ENCODE measurements at regions not wholly inside any gene's neighbourhood (a gene's known extent, or its start where the extent isn't known, plus 50 kb on each side); places are given as distances from the start of the nearest gene placed in this dataset.

DNA sequence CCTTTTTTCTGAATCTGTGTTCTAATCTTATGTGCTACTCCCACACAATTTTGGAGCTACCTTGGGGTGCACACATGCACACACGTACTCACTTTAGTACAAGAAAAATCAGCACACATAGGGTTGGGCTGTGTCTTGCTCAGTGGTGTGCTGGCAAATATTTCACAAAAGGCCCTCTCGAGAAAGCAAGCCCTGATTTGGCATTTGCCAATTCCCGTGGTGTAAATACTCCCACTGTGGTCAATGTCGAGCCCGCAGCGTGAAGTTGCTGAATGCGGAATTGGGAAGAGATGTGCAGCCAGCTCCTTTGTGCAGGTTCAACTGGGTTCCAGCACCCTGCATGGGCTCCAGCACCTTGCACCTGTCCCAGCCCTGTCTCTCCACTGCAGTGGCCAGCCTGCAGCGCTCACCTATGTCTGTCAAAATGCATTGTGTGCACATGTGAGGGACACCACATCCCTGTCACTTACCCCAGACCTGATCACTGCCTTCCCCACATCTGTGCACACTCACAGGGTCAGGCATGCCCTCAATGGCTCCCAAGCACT is 78.4 kb upstream of the WNT4 start (continued):
- TF ChIP-seq, protein P1, sequence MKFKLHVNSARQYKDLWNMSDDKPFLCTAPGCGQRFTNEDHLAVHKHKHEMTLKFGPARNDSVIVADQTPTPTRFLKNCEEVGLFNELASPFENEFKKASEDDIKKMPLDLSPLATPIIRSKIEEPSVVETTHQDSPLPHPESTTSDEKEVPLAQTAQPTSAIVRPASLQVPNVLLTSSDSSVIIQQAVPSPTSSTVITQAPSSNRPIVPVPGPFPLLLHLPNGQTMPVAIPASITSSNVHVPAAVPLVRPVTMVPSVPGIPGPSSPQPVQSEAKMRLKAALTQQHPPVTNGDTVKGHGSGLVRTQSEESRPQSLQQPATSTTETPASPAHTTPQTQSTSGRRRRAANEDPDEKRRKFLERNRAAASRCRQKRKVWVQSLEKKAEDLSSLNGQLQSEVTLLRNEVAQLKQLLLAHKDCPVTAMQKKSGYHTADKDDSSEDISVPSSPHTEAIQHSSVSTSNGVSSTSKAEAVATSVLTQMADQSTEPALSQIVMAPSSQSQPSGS (IDR thresholded peaks at IDR 0.05; ENCODE audit: low read length) = no peak
- TF ChIP-seq SIN3A (conservative IDR thresholded peaks at IDR 0.05 in 1 of 2, IDR thresholded peaks at IDR 0.05 in 1 of 2; ENCODE audit: low read depth in 1 of 2, low read length in 2 of 2) = no peak
- TF ChIP-seq, protein P2, sequence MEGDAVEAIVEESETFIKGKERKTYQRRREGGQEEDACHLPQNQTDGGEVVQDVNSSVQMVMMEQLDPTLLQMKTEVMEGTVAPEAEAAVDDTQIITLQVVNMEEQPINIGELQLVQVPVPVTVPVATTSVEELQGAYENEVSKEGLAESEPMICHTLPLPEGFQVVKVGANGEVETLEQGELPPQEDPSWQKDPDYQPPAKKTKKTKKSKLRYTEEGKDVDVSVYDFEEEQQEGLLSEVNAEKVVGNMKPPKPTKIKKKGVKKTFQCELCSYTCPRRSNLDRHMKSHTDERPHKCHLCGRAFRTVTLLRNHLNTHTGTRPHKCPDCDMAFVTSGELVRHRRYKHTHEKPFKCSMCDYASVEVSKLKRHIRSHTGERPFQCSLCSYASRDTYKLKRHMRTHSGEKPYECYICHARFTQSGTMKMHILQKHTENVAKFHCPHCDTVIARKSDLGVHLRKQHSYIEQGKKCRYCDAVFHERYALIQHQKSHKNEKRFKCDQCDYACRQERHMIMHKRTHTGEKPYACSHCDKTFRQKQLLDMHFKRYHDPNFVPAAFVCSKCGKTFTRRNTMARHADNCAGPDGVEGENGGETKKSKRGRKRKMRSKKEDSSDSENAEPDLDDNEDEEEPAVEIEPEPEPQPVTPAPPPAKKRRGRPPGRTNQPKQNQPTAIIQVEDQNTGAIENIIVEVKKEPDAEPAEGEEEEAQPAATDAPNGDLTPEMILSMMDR (IDR thresholded peaks at IDR 0.05; ENCODE audit: control extremely low read depth in 1 of 3, insufficient read depth in 1 of 3, low read depth in 1 of 3, low read length in 3 of 3) = no peak
- TF ChIP-seq RFX5 (IDR thresholded peaks at IDR 0.05; ENCODE audit: borderline replicate concordance, low read depth, low read length) = no peak
- TF ChIP-seq ASH2L (IDR thresholded peaks at IDR 0.05; ENCODE audit: low read length) = no peak

All from H1 (cell line).